Esophagus muscularis mucosa (tissue), 3 donors: ENCODE measurements at regions not wholly inside any gene's neighbourhood (a gene's known extent, or its start where the extent isn't known, plus 50 kb on each side); places are given as distances from the start of the nearest gene placed in this dataset.

Source experiments
- EP300 ChIP-seq: sonication (generic); formaldehyde crosslinking; IDR thresholded peaks from one replicate; pipeline ENCODE4 v1.6.1; 2017; ENCODE audit warnings: antibody characterized with exemption
- TF ChIP-seq, protein P1 (sequence below), 3 experiments: fragments of 200-600 bp in 2 of 3; fragments of 450-650 bp in 1 of 3; sonication (generic) in 2 of 3; IDR thresholded peaks; one replicate each; pipeline ENCODE4 v1.5.1; 2017 to 2019; ENCODE audit warnings: antibody characterized with exemption in 3 of 3, mild to moderate bottlenecking in 2 of 3, moderate library complexity in 1 of 3

DNA sequence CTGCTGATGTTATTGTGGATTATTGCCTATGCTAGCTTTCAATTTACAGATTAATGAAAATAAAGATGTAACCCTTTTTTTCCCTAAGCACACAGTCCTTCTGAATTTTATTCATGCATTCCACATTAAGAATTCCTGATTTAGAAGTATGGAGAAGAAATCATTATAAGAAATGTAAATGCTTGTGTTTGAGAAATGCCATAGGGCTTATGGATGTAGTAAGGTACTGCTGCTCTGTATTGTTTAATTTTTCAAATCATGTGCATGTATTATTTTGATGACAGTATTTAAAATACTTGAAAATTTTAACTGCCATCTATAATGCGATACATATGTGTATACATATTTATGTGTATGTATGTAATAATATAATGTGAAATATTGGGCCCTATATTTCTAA, 167.1 kb upstream of the SOX5 start:
- TF ChIP-seq EP300 = no peak
- TF ChIP-seq, protein P1, sequence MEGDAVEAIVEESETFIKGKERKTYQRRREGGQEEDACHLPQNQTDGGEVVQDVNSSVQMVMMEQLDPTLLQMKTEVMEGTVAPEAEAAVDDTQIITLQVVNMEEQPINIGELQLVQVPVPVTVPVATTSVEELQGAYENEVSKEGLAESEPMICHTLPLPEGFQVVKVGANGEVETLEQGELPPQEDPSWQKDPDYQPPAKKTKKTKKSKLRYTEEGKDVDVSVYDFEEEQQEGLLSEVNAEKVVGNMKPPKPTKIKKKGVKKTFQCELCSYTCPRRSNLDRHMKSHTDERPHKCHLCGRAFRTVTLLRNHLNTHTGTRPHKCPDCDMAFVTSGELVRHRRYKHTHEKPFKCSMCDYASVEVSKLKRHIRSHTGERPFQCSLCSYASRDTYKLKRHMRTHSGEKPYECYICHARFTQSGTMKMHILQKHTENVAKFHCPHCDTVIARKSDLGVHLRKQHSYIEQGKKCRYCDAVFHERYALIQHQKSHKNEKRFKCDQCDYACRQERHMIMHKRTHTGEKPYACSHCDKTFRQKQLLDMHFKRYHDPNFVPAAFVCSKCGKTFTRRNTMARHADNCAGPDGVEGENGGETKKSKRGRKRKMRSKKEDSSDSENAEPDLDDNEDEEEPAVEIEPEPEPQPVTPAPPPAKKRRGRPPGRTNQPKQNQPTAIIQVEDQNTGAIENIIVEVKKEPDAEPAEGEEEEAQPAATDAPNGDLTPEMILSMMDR (IDR thresholded peaks at IDR 0.05) = no peak
